SK-N-SH treated with all-trans-retinoic acid at 6 μM for 48 hours (cell line): ENCODE measurements at regions not wholly inside any gene's neighbourhood (a gene's known extent, or its start where the extent isn't known, plus 50 kb on each side); places are given as distances from the start of the nearest gene placed in this dataset.

Experiments
- ARNTL ChIP-seq: fragments of 450-650 bp; formaldehyde crosslinking; IDR thresholded peaks from 2 replicates; pipeline ENCODE4 v1.5.0; 2020; ENCODE audit warnings: low read depth, mild to moderate bottlenecking, moderate library complexity, borderline replicate concordance
- CSRNP3 ChIP-seq: fragments of 250-450 bp; sonication (Bioruptor Pico); IDR thresholded peaks from 2 replicates; pipeline ENCODE4 v1.5.1; 2021; ENCODE audit warnings: mild to moderate bottlenecking, moderate library complexity
- ESRRG ChIP-seq: fragments of 250-450 bp; sonication (Bioruptor Pico); IDR thresholded peaks from 2 replicates; pipeline ENCODE4 v1.6.1; 2021; ENCODE audit warnings: mild to moderate bottlenecking
- GLIS3 ChIP-seq: fragments of 250-450 bp; sonication (Bioruptor Pico); IDR thresholded peaks from 2 replicates; pipeline ENCODE4 v1.5.0; 2020; ENCODE audit warnings: mild to moderate bottlenecking, moderate library complexity
- ISL1 ChIP-seq: fragments of 250-450 bp; sonication (Bioruptor Pico); IDR thresholded peaks from 2 replicates; pipeline ENCODE4 v2.1.2; 2022; ENCODE audit warnings: mild to moderate bottlenecking, moderate library complexity
- PATZ1 ChIP-seq: fragments of 250-450 bp; sonication (Bioruptor Pico); IDR thresholded peaks from 2 replicates; pipeline ENCODE4 v1.8.0; 2020; ENCODE audit warnings: mild to moderate bottlenecking, moderate library complexity, borderline replicate concordance
- RARB ChIP-seq: fragments of 250-450 bp; sonication (Bioruptor Pico); IDR thresholded peaks from 2 replicates; pipeline ENCODE4 v1.8.0; 2021; ENCODE audit warnings: mild to moderate bottlenecking, moderate library complexity
- SNAI2 ChIP-seq: fragments of 250-450 bp; sonication (Bioruptor Pico); IDR thresholded peaks from 2 replicates; pipeline ENCODE4 v1.5.0; 2020; ENCODE audit warnings: mild to moderate bottlenecking, moderate library complexity
- TCF4 ChIP-seq: fragments of 250-450 bp; sonication (Bioruptor Pico); IDR thresholded peaks from 2 replicates; pipeline ENCODE4 v1.8.0; 2021; ENCODE audit warnings: mild to moderate bottlenecking, moderate library complexity, borderline replicate concordance
- TOX ChIP-seq: fragments of 250-450 bp; sonication (Bioruptor Pico); IDR thresholded peaks from 2 replicates; pipeline ENCODE4 v1.8.0; 2021; ENCODE audit warnings: mild to moderate bottlenecking, moderate library complexity, borderline replicate concordance
- ZFP3 ChIP-seq: fragments of 250-450 bp; sonication (Bioruptor Pico); IDR thresholded peaks from 2 replicates; pipeline ENCODE4 v1.5.0; 2020; ENCODE audit warnings: mild to moderate bottlenecking, moderate library complexity
- ZFP30 ChIP-seq: fragments of 450-650 bp; formaldehyde crosslinking; IDR thresholded peaks from 2 replicates; pipeline ENCODE4 v1.5.0; 2022; ENCODE audit warnings: mild to moderate bottlenecking, moderate library complexity
- ZNF70 ChIP-seq: fragments of 450-650 bp; formaldehyde crosslinking; IDR thresholded peaks from 2 replicates; pipeline ENCODE4 v1.5.0; 2020; ENCODE audit warnings: mild to moderate bottlenecking, moderate library complexity
- ZNF8 ChIP-seq: fragments of 450-650 bp; formaldehyde crosslinking; IDR thresholded peaks from 2 replicates; pipeline ENCODE4 v1.5.0; 2020; ENCODE audit warnings: mild to moderate bottlenecking, moderate library complexity

- TF ChIP-seq SNAI2 (CRISPR knock-in tag) = no peak
- no peak for TF ChIP-seq ISL1 (CRISPR knock-in tag)
- TF ChIP-seq ARNTL (CRISPR knock-in tag) = no peak
- no peak for TF ChIP-seq PATZ1 (CRISPR knock-in tag)
- TF ChIP-seq ZNF70 = no peak
- TF ChIP-seq RARB (CRISPR knock-in tag) = no peak
- TF ChIP-seq ZFP30 (CRISPR knock-in tag) = no peak
- TF ChIP-seq ZNF8 (CRISPR knock-in tag) = no peak
- no peak for TF ChIP-seq TCF4 (CRISPR knock-in tag)
- TF ChIP-seq ZFP3 (CRISPR knock-in tag) = no peak
- no peak for TF ChIP-seq GLIS3 (CRISPR knock-in tag)
- TF ChIP-seq ESRRG (CRISPR knock-in tag) = no peak
- no peak for TF ChIP-seq TOX (CRISPR knock-in tag)
- no peak for TF ChIP-seq CSRNP3
Measured at GRCh38 chr10:78873413-78873812, 195.4 kb upstream of the ZMIZ1 start.
